ENCODE measurements at regions not wholly inside any gene's neighbourhood (a gene's known extent, or its start where the extent isn't known, plus 50 kb on each side); places are given as distances from the start of the nearest gene placed in this dataset.

DNA sequence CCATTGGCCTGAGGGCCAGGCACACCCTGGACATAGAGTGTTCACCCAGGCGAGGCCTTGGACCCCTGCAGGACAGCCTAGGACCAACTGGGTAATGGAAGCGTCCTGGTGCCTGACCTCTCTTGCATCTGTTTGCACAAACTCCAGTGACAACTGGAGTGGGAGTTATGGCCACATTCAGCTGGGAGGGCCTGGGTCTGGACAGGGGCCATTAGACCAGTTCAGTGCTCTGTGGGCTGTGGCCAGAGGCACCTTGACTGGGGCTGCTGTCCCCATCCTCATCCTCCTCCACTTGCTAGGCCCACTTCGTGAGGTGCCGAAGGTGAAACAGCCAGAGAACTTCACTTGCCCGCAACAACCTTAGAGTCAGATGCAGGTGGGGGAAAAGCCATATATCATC is 372.7 kb upstream of the IRX1 start:
- DNase-seq (ENCODE audit: low read depth), result no peak

DNA sequence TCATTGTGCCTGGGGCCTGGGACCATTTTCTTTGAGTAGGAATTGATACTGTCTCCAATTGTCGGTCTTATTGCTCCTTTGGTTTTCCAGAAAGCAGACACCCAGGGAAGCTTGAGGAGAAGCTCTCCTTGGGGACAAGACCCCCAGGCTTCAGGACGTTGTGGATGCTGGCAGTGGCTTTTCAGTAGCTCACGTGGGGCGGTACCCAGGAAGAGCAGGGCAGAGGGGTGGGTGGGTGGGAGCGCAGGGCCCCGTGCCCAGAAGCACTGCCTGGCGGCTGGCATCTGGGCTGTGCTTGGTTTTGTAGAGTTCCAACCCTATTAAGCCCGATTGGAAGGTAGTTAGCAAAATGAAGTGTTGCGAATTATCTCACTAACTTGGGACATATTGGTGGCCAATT is 374.2 kb upstream of the IRX1 start:
- no peak for DNase-seq (ENCODE audit: low read depth)

DNA sequence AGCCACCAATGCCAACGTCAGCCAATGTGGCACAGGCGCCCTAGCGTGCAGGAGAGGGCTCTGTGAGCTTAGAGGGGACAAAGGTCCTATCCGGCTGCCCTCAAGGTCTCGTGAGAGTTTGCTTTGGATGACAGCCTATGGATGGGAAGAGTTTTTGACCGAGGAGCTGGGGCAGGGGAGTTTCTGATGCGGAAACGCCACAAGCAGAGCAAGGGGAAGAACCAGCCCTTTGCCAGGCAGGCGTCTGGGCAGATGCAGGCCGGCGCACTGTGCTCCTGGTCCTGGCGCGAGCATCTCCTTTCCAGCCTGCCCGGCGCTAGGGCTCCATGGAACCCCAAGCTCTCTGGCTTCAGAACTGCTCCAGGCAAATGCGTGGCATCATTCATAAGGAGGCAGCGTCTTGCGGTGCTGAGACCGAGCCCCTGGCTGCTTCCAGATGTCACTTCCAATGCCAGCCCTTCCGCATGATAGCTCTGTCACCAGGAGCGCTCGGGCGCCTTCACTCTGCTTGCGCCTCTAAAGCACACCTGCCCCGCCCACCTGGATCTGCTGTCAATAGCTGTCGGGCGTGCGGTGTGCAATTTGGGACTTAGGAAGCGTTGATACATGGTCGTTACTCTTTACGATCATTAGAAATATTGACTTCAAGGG is 374.9 kb upstream of the IRX1 start:
- no peak for DNase-seq (ENCODE audit: low read depth)

DNA sequence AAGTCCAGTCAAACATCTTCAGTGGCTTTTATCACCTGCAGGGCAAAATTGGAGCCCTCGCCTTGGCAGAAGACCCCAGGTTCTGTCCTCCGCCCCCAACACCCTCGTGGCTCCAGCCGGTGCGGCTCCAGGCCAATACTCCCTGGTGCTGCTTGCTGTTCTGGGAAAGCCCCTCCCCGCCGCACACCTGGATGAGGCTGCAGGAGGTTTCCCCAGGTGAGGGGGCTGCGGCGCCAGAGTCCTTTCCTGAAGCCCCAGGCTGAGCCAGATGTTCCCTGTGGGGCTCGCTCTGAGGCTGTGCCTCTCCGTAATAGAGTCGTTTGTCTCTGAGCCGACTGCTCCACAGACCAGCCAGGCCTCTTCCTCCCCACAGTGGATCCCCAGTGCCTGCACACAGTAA is 375.4 kb upstream of the IRX1 start:
- DNase-seq (ENCODE audit: low read depth), result no peak

DNA sequence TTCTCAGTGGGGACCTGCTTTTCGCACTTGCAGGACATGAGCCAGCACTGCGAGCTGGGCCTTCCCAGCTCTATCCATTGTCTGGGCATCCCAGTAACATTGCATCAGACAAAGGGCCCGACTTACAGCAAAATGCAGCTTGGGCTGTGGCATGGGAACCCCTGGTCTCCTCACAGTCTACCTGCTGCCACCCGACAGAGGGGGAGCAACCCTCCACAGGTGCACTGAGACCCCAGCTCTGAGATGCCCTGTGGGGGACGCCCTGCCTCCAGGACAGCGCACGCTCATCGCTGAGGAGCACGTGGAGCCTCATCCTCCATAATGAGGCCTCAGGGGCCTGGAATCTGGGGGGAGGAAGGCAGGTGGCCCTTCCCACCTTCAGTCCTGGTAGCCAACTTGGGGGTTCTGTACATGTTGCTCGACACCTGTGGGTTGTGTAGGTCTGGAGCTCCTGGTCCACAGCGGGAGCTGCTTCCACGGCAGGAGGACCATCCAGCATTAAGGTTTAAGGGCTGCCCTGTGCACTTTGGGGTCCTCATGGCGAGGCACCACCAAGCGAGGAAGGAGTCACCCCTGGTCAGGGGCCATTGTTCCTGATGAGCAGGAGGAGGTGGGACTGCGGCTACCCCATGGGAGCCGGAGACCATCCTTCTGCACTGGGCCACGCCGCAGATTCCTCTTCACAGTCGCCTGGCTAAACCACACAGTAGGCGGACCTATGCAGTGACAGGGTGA is 376.5 kb upstream of the IRX1 start:
- no peak for DNase-seq (ENCODE audit: low read depth)

DNA sequence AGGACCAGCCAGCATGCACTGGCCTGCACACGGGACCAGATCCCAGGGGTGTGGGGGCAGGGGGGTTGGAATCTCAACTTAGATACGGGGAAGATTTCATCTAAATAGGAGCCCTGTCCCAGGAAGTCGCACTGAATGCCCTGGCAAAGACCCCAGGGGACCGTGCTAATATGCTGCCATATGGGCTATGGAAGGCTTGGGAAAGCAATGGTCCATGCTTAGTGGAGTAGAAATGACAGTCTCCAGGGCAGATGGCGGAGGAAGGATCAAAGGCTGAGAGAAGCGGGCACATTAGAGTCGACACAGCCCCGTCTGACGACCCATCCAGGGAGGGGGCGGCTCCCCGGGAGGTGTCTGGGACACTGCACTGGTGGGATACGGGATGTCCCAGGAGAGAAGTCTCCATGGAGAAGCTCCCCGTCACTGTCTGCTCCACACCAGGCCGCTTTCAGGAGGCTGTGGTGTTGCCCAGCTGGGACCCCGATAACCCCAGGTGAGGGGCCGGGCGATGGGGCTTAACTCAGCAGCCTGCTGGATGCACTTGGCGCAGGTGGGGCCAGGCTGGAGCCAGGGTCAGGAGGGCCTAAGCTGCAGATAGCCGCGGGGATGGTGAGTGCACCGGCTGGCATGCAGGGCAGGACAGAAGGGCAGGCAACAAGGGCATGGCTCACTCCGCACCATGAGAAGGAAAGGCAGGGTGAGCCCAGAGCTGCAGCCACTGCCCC is 377.7 kb upstream of the IRX1 start:
- DNase-seq (ENCODE audit: low read depth), result no peak

DNA sequence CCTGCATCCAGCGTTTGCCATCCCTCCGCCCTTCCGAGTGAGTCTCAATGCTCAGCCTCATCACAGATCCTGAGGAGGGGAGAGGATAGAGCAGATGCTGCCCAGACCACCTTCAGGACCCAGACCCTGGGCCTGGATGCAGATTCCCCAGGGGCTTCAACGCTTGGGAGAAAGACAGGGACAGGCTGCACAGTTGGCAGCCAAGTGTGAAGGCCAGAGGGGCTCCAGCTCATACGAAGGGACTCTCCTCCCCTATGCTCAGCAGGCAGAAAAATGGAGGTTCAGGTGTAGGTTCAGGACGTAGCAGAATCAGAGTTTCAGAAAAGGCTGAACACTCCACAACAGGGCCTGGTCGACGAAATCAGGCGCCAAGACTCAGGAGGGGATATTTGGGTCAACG is 378.5 kb upstream of the IRX1 start:
- DNase-seq (ENCODE audit: low read depth), result no peak

DNA sequence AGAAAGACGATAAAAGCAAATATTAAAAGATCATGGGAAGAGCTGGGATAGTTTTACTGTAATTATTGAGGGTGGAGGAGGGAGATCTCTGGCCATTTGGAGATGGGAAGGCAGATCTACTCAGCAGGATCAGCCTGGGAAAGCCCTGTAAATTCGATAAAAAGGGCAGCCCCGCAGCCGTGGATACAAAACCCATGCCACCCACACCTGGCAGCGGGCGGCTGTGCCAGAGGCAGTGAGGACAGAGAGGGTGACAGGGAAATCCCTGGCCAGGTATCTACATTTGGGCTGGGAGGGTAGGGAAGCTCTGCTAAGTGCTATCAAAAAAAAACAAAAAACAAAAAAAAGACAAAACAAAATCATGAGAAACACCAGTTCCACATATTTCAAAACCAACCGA is 379.2 kb upstream of the IRX1 start:
- no peak for DNase-seq (ENCODE audit: low read depth)

DNA sequence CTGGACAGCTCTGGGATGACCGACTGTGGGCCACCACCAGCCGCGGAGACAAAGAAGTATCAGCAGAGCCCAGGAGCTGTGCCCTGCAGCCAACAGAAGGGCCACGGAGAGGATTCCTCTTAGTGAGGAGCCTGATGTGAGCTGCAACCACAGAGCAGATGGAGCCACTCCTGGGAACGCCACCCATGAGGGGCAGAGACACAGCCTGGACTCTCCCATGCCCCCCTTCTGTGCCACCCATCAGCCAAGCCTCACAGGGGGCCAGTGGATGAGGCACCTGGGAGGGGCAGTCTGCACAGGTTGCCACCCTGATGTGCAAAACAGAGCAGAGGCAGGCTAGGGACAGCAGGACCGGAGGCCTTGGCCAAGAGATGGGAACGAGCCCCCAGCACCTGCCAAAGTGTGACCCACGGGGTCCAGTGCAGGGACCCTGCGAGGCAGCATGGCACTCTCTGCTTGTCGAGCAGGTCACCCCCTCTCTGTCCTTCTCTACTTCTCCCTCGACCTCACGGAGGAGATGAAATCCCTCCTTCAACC is 380.7 kb upstream of the IRX1 start:
- no peak for DNase-seq (ENCODE audit: low read depth)

DNA sequence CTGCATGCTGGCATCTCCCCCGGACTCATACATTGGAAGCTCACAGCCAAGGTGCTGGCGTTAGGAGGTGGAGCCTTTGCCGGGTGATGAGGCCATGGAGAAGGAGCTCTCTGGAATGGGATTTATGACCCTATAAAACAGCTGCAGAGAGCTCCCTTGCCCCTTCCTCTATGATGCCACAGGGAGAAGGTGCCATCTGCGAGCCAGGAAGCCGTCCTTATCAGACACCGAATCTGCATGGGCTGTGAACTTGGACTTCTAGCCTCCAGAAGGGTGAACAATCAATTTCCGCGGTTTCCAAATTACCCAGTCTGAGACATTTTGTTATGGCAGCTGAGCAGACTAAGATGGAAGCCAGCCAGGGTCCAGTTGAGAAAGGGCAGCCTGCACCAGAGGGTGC is 381.2 kb upstream of the IRX1 start:
- DNase-seq (ENCODE audit: low read depth), result no peak

DNA sequence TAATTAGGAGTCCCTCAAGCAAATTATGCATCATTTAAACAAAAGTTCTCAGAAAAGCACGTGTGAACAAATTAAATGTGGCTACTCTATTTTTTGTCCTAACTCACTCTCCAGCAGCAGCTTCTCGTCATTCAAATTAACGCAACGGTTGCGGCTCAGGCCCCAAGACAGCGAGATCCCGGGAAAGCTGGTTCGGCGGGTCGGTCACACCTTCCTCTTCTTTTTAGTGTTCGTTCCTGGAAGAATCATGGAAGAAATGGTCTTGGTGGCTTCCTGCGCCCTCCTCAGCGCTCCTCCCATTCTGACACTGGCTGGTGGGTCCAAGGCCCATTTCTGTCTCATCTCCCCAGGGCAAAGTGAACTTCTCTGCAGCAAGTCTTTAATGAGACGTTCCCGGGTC is 382.8 kb upstream of the IRX1 start:
- DNase-seq (ENCODE audit: low read depth), result no peak

DNA sequence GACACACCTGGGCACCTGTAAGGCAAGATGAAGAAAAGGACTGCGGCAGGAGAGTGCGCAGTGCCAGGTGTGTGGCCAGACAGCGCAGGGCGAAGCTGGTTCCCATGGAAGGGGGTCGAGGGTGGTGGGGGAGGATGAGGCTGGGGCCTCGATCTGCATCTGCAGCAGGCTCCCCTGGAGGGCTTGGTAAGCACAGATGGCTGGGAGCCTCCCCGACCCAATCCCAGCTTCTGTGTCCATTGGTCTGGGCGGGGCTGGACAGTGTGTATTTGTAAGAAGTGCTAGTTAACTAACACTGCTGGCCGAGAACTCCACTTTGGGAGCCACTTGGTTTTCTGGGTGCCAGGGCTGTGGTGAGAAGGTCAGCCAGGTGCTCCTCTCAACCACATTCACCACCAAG is 385.1 kb upstream of the IRX1 start:
- no peak for DNase-seq (ENCODE audit: low read depth)

DNA sequence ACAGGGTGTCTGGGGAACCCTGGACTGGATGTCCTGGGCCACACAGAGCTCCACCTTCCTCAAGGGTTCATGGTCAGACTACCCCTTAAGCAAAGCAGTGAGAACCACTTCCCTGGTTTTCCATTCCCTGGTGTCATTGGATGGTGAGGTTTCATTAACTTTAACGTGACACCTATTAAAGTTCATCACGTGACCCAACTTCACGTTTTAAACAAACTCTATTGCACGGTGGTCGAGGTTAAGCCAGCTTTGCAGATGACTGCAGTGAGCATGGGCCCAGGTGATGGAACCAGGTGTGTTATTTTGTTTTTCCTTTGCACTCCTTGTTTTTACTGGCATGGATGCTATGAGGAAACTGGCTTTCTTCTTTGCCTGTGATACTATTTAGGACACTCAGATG is 385.7 kb upstream of the IRX1 start:
- no peak for DNase-seq (ENCODE audit: low read depth)

DNA sequence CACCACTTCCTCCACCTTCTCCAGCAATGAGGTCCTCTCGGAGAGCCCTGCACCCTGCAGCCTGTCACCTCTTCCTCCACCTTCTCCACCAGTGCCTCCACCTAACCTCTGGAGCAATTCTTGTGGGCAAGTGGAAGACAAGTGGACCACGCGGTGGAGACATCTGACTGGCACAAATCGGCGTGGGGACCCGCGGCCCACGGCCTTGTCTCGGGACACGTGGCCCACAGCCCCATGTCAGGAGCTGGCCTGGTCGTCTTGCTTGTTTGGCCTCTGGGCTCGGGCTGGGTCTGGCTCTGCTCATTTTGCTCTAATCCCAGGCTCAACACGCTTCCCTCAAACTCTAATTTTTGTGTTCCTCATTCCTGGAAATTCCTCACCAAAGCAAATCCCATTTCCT is 393.1 kb upstream of the IRX1 start:
- DNase-seq (ENCODE audit: low read depth), result no peak

DNA sequence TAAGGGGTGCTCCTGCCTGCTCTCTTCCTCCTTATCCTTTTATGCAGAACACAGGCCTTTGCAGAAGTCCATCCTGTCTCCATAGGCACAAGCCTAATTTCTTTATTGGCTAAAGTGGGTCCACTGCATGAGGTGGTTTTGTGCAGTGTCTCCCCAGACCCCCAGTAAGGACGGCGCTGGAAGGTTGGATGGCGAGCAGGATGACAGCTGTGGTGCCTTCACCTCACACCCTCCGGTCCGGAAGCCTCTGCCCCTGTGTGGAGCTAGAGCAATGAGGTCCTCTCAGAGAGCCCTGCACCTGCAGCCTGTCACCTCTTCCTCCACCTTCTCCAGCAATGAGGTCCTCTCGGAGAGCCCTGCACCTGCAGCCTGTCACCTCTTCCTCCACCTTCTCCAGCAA is 393.7 kb upstream of the IRX1 start:
- DNase-seq (ENCODE audit: low read depth), result no peak

DNA sequence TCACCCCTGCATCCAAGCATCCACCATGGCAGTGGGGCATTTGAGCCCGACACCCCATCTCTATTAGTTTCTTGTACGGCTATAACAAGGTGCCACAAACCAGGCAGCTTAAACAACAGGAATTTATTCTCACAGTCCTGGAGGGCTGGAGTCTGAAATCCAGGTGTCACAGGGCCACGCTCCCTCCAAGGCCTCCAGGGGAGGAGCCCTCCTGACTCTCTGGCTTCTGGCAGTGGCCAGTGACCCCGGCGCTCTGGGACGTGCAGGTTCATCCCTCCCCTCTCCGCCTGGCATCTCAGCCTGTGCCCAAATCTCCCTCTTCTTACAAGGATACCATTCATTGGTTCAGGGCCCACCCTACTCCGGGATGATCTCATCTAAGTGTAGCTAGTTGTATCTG is 394.5 kb upstream of the IRX1 start:
- DNase-seq (ENCODE audit: low read depth), result no peak

DNA sequence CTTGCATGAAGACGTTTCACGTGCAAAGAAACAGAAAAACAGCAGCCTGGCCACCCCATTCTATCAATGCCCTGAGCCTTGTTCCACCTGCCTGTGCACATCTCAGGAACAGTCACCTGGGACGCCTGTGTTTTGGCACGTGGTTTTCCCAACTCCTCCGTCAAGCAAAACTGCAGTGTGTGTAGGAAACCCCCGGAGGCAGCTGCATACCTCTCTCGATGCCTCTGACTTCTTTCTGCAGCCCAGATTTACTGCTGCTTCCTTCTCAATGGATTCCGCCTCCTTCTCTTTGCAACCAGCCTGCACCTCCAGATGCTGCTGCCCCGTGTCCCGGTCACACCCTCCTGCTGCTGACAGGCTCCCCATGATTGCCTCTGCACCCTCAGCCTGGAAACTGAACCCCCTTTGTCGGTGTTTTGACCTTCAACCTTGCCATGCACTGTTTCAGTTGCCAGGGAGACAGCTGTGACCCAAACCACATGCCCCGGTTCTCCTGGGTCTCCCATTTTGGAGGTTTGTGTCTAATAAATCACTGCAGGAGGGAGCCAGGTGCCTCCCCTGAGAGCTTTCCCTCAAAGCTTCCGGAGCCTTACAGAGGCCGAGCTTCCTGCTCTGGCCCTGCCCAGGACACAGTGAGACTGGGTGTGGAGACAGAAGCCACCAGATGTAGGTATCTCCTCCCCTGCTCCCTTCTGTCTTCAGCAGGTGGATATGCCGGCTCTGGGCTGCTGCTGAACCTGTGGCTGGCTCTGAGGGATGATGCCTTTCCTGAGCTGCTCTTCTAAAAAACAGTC is 395.5 kb upstream of the IRX1 start:
- DNase-seq (ENCODE audit: low read depth), result no peak

DNA sequence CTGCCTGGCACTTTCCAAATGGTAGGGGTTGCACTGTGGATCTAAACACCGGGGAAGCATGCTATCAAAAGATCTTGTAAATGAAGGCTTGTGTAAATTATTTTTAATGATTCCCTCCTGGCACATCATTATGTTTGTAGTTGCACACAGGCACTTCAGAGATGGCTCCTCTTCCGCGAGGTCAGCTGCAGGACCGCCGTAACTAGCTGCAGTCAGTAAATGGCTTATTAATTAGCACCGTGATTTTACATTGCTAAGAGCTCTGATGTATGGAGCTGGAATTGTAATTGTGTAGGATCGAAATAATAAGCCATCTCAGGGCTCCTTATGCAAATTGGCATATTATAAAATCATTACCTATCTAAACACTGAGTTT is 397.6 kb upstream of the IRX1 start:
- no peak for DNase-seq (ENCODE audit: low read depth)

DNA sequence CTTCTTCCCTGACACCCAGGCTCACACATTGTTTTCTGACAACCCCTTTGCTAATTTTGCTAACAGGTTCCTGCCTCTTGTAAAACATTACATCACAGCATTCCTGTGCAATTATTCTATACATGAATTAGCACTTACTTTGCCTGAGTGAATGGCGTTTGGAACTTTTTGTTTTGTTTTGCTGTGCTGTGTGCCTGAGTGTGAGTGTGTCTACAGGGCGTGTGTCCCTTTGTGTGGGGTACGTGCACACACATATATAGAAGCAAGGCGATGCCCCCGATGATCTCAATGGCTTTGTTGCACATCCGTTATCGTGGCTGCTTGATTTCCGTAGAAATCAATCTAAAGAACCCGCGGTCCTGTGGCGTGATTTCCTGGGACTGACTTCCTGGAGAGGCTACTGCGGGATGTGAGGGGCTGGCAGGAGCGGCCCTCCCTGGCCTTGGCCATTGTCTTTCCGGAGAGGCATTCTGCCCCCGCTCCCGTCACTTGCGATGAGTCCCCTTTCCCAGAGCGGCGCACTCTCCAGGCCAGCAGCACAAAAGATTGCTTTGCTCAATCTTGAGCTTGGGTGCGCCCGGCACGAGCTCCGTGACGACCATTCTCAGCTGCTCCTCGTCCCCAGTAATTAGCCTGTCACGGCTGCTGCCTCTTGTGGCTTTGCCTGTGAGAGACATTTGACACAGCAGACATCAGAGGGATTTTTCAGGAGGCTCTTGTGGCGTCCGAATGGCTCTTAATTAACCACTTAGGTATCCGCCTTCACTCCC is 398.1 kb upstream of the IRX1 start:
- DNase-seq (ENCODE audit: low read depth), result no peak

DNA sequence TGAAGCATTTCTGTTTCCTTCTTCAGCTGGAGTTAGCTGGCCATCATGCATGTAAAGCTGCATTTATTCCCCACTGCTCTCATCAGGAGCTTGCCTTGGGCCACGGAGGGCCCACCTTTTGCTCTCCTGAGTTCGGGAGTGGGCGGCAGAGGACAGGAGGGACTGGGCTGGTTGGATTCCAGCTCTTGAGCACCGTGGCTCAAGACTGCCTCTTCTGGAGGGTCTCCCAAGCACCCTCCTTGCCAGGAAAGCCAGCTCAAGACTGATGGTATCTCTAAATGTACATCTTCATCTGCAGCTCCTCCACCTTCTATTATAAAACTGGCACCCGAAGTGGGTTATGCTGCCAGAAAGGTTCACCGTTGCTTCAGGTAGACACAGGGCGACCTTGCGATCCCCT is 399.6 kb upstream of the IRX1 start:
- no peak for DNase-seq (ENCODE audit: low read depth)

DNA sequence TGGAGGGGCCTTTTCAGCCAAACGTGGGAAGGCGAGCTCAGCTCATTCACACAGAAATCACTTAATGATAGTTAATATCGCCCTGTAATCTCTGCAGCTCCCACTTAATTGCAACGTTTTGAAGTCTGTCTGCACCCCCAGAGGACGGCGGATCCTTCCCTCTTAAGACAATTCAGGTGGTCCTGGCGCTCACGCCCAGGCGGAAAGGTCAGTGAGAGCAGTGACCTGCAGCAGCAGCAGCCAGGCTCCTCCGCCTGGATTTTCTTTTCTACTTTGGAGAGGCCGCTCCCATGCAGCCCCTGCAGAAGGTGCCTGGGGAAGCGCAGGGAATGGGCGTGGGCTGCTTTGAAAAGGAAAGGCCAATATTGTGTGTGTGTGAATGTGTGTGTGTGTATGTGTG is 400.9 kb upstream of the IRX1 start:
- DNase-seq (ENCODE audit: low read depth), result no peak

DNA sequence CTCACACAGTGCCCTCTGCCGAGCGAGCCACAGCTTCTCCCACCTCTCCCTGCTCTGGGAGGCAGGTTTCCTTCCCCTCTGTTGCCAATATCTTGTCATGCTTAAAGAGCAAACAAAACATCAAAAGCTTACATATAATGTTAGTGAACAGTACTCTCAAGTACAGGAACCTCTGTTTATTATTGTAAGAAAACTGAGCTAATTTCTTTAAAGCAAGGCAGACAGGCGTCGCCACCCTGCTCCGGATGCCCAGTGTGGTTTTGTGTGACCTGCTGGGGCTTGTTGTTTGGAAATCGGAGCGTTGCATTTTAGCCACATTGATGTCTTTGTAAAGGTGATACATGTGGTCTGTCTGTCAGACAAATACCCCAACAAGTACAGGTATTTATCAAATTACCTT is 401.4 kb upstream of the IRX1 start:
- no peak for DNase-seq (ENCODE audit: low read depth)
